Endothelial cell of umbilical vein (primary cell): ENCODE measurements at regions not wholly inside any gene's neighbourhood (a gene's known extent, or its start where the extent isn't known, plus 50 kb on each side); places are given as distances from the start of the nearest gene placed in this dataset.

ENCODE experiments used
- BruUV-seq: library from RNA; stranded (reverse); fragments of 400-500 nt; replicated peaks from 2 replicates; lab custom pipeline; 2021; lab: Mats Ljungman, UMichigan
- CTCF ChIA-PET: fragments of 300-600, 350-600 bp; sonication (Branson Sonifier 250); formaldehyde crosslinking; loops from one replicate; lab custom pipeline; 2021; ENCODE audit warnings: antibody characterized with exemption, inconsistent platforms; lab: Charles Lee
- POLR2A ChIA-PET: fragments of 300-600, 350-600 bp; sonication (Branson Sonifier 250); formaldehyde crosslinking; loops from one replicate; lab custom pipeline; 2021; ENCODE audit warnings: antibody characterized with exemption, inconsistent platforms; lab: Charles Lee
- DNase-seq: peaks from one replicate; pipeline ENCODE4 v3.0.0-alpha.2; 2011; ENCODE audit warnings: low read depth, low spot score
- FAIRE-seq: peaks from 2 replicates; lab custom pipeline; 2011; peaks lifted over from hg19 to GRCh38; lab: Jason Lieb, UNC
- H2AFZ ChIP-seq: 2 replicates; pipeline ENCODE4 v1.6.0; 2012; ENCODE audit warnings: low read depth, low read length, control low read depth, inconsistent platforms
- H3K27ac ChIP-seq: 2 replicates; pipeline ENCODE4 v1.5.1; 2011; ENCODE audit warnings: low read depth, mild to moderate bottlenecking, control low read depth, low read length, moderate library complexity; ENCODE audit not compliant: insufficient read depth
- H3K27me3 ChIP-seq, 2 experiments: 2 replicates each; pipeline versions ENCODE4 v1.6.0 to v1.6.1; 2011; ENCODE audit warnings: low read length in 2 of 2, mixed read lengths in 1 of 2; ENCODE audit not compliant: control insufficient read depth in 2 of 2, insufficient read depth in 2 of 2
- H3K36me3 ChIP-seq, 2 experiments: 2 replicates in 1 of 2; 3 replicates in 1 of 2; pipeline ENCODE4 v1.5.1; 2011; ENCODE audit warnings: low read length in 2 of 2, mild to moderate bottlenecking in 1 of 2, moderate library complexity in 1 of 2; ENCODE audit not compliant: control insufficient read depth in 2 of 2, insufficient read depth in 2 of 2; ENCODE audit errors: extremely low read depth in 1 of 2
- H3K4me1 ChIP-seq: 3 replicates; pipeline ENCODE4 v1.5.1; 2011; ENCODE audit warnings: mild to moderate bottlenecking, low read length; ENCODE audit not compliant: control insufficient read depth, insufficient read depth; ENCODE audit errors: extremely low read depth
- H3K4me2 ChIP-seq: 2 replicates; pipeline ENCODE4 v1.6.1; 2011; ENCODE audit warnings: low read length, control low read depth, mixed read lengths; ENCODE audit not compliant: insufficient read depth
- H3K4me3 ChIP-seq, 3 experiments: fragments of 200-600 bp in 1 of 3; sonication (generic), shearing (Covaris generic) in 1 of 3; replicated peaks in 1 of 3; 2 replicates each; pipeline ENCODE4 v1.5.1; 2011 to 2016; ENCODE audit warnings: control low read depth in 3 of 3, low read length in 3 of 3, mild to moderate bottlenecking in 2 of 3, inconsistent platforms in 1 of 3, low read depth in 1 of 3, moderate library complexity in 1 of 3; ENCODE audit not compliant: insufficient read depth in 1 of 3
- H3K79me2 ChIP-seq: 2 replicates; pipeline ENCODE4 v1.6.0; 2012; ENCODE audit warnings: low read length, inconsistent platforms; ENCODE audit not compliant: control insufficient read depth, insufficient read depth
- H3K9ac ChIP-seq: replicated peaks from 2 replicates; pipeline ENCODE3; 2011; ENCODE audit warnings: low read length, control low read depth; ENCODE audit not compliant: insufficient read depth; ENCODE audit errors: extremely low read depth
- H3K9me1 ChIP-seq: replicated peaks from 3 replicates; pipeline ENCODE4 v1.6.0; 2011; ENCODE audit warnings: mild to moderate bottlenecking, low read length; ENCODE audit not compliant: control insufficient read depth, insufficient read depth; ENCODE audit errors: extremely low read depth
- H3K9me3 ChIP-seq: replicated peaks from 2 replicates; pipeline ENCODE4 v1.5.1; 2012; ENCODE audit warnings: low read length, inconsistent platforms; ENCODE audit not compliant: control insufficient read depth, insufficient read depth
- H4K20me1 ChIP-seq: replicated peaks from 2 replicates; pipeline ENCODE3; 2011; ENCODE audit warnings: mild to moderate bottlenecking, low read length; ENCODE audit not compliant: control insufficient read depth, insufficient read depth; ENCODE audit errors: extremely low read depth
- CTCF ChIP-seq, 2 donors: IDR thresholded peaks; 1 replicate in 1 of 2; 2 replicates in 1 of 2; pipeline ENCODE4 v1.5.1; 2011; ENCODE audit warnings: low read length in 2 of 2, mild to moderate bottlenecking in 2 of 2, moderate library complexity in 2 of 2, control low read depth in 1 of 2, inconsistent platforms in 1 of 2, low read depth in 1 of 2; ENCODE audit not compliant: insufficient read depth in 1 of 2; ENCODE audit errors: extremely low read depth in 1 of 2
- EZH2 ChIP-seq: IDR thresholded peaks from 2 replicates; pipeline ENCODE4 v1.6.1; 2012; ENCODE audit warnings: borderline replicate concordance, low read depth, mild to moderate bottlenecking, moderate library complexity, low read length, inconsistent platforms; ENCODE audit not compliant: severe bottlenecking
- FOS ChIP-seq: IDR thresholded peaks from 2 replicates; pipeline ENCODE4 v1.6.1; 2011; ENCODE audit warnings: mild to moderate bottlenecking, low read length, moderate library complexity, borderline replicate concordance; ENCODE audit not compliant: insufficient read depth
- GATA2 ChIP-seq: IDR thresholded peaks from 2 replicates; pipeline ENCODE4 v1.7.0; 2011; ENCODE audit warnings: low read depth, mild to moderate bottlenecking, moderate library complexity, mixed read lengths, low read length; ENCODE audit not compliant: insufficient read length, insufficient read depth
- JUN ChIP-seq: IDR thresholded peaks from 2 replicates; pipeline ENCODE4 v1.6.1; 2011; ENCODE audit warnings: borderline replicate concordance, low read depth; ENCODE audit not compliant: insufficient read length, insufficient read depth
- MAX ChIP-seq: IDR thresholded peaks from 2 replicates; pipeline ENCODE4 v1.6.1; 2011; ENCODE audit not compliant: insufficient read depth, insufficient read length
- MYC ChIP-seq: IDR thresholded peaks from one replicate; pipeline ENCODE4 v1.6.1; 2011; ENCODE audit warnings: mild to moderate bottlenecking, low read depth, low read length
- POLR2A ChIP-seq: IDR thresholded peaks from 2 replicates; pipeline ENCODE4 v1.6.1; 2012; ENCODE audit warnings: low read depth, mild to moderate bottlenecking, control low read depth, low read length
- POLR2AphosphoS5 ChIP-seq: IDR thresholded peaks from 2 replicates; pipeline ENCODE4 v1.6.1; 2012; ENCODE audit warnings: low read depth, mild to moderate bottlenecking, control low read depth, low read length, moderate library complexity; ENCODE audit not compliant: insufficient read depth
- dilution Hi-C: fragments of 300-500 bp; cut with MboI; formaldehyde crosslinking; loops from one replicate; pipeline ENCODE4 v1.15.0; 2019; ENCODE audit warnings: low sequenced_read_pairs; ENCODE audit not compliant: extremely low pct_ligation_motif_present
- intact Hi-C: fragments of 100-400 bp; cut with micrococcal nuclease; formaldehyde crosslinking; loops from one replicate; pipeline ENCODE4 v1.10.0; 2022

GRCh38 chrX:20445109-20445508 is 178.4 kb upstream of the RPS6KA3 start:
- no peaks in the 10 kb centered on the region for H3K9me3 ChIP-seq
- TF ChIP-seq GATA2 (no peak), MAX (no peak), CTCF (IDR thresholded peaks at IDR 0.05; ENCODE audit: extremely low read depth in 1 of 2, insufficient read depth in 1 of 2, low read depth in 1 of 2, low read length in 2 of 2) (no peak), FOS (no peak), EZH2 (no peak), POLR2AphosphoS5 (no peak), POLR2A (no peak), JUN (no peak), MYC (no peak)
- no peaks in the 10 kb centered on the region for H3K27me3 ChIP-seq
- H3K9ac ChIP-seq = no peak overlapping the region
- no TSS peak for BruUV-seq
- FAIRE-seq = no peak
- intact Hi-C loops (no loop called here), dilution Hi-C loops (no loop called here)
- no peak overlapping the region for H3K4me2 ChIP-seq
- CTCF ChIA-PET = interaction anchor here (2.2 kb wide), 1 partner anchor 192 kb away, joined by 7 read pairs; no protein-coding TSS in a partner anchor
- no peak overlapping the region for H3K27ac ChIP-seq
- H2AFZ ChIP-seq = no peak overlapping the region
- POLR2A ChIA-PET = no interaction called here
- no peak overlapping the region for H3K4me3 ChIP-seq
- H3K4me1 ChIP-seq = no peaks in the 10 kb centered on the region
- DNase-seq = no peak
- no peaks in the 10 kb centered on the region for H3K36me3 ChIP-seq
- no peaks in the 10 kb centered on the region for H3K9me1 ChIP-seq
- no peaks in the 10 kb centered on the region for H4K20me1 ChIP-seq
- H3K79me2 ChIP-seq = no peaks in the 10 kb centered on the region
